Neural cell (in vitro differentiated cells): ENCODE measurements at regions not wholly inside any gene's neighbourhood (a gene's known extent, or its start where the extent isn't known, plus 50 kb on each side); places are given as distances from the start of the nearest gene placed in this dataset.

Source experiments
- H2AFZ ChIP-seq: fragments of 200-600, 300-800 bp; sonication (generic), shearing (Covaris generic); 2 replicates; pipeline ENCODE4 v1.6.0; 2014; ENCODE audit warnings: low read depth, mild to moderate bottlenecking, antibody characterized with exemption, low read length, moderate library complexity
- H3F3A ChIP-seq: fragments of 200-600 bp; shearing (Covaris generic); 2 replicates; pipeline ENCODE4 v1.6.1; 2016; ENCODE audit warnings: mild to moderate bottlenecking, moderate library complexity, mixed read lengths, antibody characterized with exemption, low read length; ENCODE audit not compliant: insufficient read depth, poor library complexity, severe bottlenecking
- H3K27ac ChIP-seq: fragments of 200-600, 300-800 bp; sonication (generic), shearing (Covaris generic); 2 replicates; pipeline ENCODE4 v1.5.1; 2014; ENCODE audit warnings: mild to moderate bottlenecking, low read length, moderate library complexity
- H3K27me3 ChIP-seq: fragments of 300-800, 200-600 bp; sonication (generic), shearing (Covaris generic); 2 replicates; pipeline ENCODE4 v1.6.0; 2014; ENCODE audit warnings: mild to moderate bottlenecking, low read depth, low read length, moderate library complexity; ENCODE audit not compliant: insufficient read depth
- H3K36me3 ChIP-seq: fragments of 300-800, 200-600 bp; sonication (generic), shearing (Covaris generic); 2 replicates; pipeline ENCODE4 v1.5.1; 2014; ENCODE audit warnings: mild to moderate bottlenecking, antibody characterized with exemption, low read length, moderate library complexity; ENCODE audit not compliant: insufficient read depth
- H3K4me2 ChIP-seq: fragments of 300-800, 200-600 bp; sonication (generic), shearing (Covaris generic); 2 replicates; pipeline ENCODE4 v1.6.0; 2014; ENCODE audit warnings: mild to moderate bottlenecking, low read length
- H3K4me3 ChIP-seq: fragments of 300-800, 200-600 bp; sonication (generic), shearing (Covaris generic); 2 replicates; pipeline ENCODE4 v1.5.1; 2014; ENCODE audit warnings: mild to moderate bottlenecking, low read length, moderate library complexity
- H3K79me2 ChIP-seq: fragments of 200-600 bp; shearing (Covaris generic); replicated peaks from 2 replicates; pipeline ENCODE4 v1.6.0; 2014; ENCODE audit warnings: mild to moderate bottlenecking, low read length, moderate library complexity; ENCODE audit not compliant: insufficient read depth
- H3K9ac ChIP-seq: fragments of 300-800, 200-600 bp; sonication (generic), shearing (Covaris generic); 2 replicates; pipeline ENCODE4 v1.6.1; 2016; ENCODE audit warnings: mild to moderate bottlenecking, low read length, mixed read lengths
- H3K9me2 ChIP-seq: fragments of 200-600 bp; shearing (Covaris generic); 2 replicates; pipeline ENCODE4 v1.6.1; 2016; ENCODE audit warnings: mild to moderate bottlenecking, low read length, mixed read lengths; ENCODE audit not compliant: insufficient read depth
- H3K9me3 ChIP-seq: fragments of 200-600, 300-800 bp; sonication (generic), shearing (Covaris generic); 2 replicates; pipeline ENCODE4 v1.6.1; 2016; ENCODE audit warnings: mild to moderate bottlenecking, mixed run types, low read length, moderate library complexity, mixed read lengths
- H4K20me1 ChIP-seq: fragments of 200-600 bp; shearing (Covaris generic); 2 replicates; pipeline ENCODE4 v1.6.1; 2016; ENCODE audit warnings: mild to moderate bottlenecking, mixed run types; ENCODE audit not compliant: insufficient read depth
- EP300 ChIP-seq: fragments of 450-650 bp; conservative IDR thresholded peaks from 2 replicates; pipeline ENCODE4 v1.6.1; 2014; ENCODE audit warnings: antibody characterized with exemption, mild to moderate bottlenecking, moderate library complexity; ENCODE audit not compliant: poor library complexity, severe bottlenecking
- EZH2 ChIP-seq: fragments of 200-600, 300-800 bp; shearing (Covaris generic), sonication (generic); IDR thresholded peaks from 2 replicates; pipeline ENCODE4 v1.6.1; 2014; ENCODE audit warnings: antibody characterized with exemption, low read length, borderline replicate concordance, mild to moderate bottlenecking; ENCODE audit not compliant: insufficient read depth, poor library complexity, severe bottlenecking
- MXI1 ChIP-seq: fragments of 450-650 bp; conservative IDR thresholded peaks from 2 replicates; pipeline ENCODE4 v1.6.1; 2014; ENCODE audit warnings: antibody characterized with exemption, mild to moderate bottlenecking; ENCODE audit not compliant: poor library complexity, severe bottlenecking
- POLR2AphosphoS5 ChIP-seq: IDR thresholded peaks from 2 replicates; pipeline ENCODE4 v1.6.1; 2012
- RAD21 ChIP-seq: fragments of 450-650 bp; conservative IDR thresholded peaks from 2 replicates; pipeline ENCODE4 v1.6.1; 2014; ENCODE audit warnings: antibody characterized with exemption, mild to moderate bottlenecking, moderate library complexity
- SMC3 ChIP-seq: fragments of 450-650 bp; conservative IDR thresholded peaks from 2 replicates; pipeline ENCODE4 v1.6.1; 2014; ENCODE audit warnings: antibody characterized with exemption, mild to moderate bottlenecking, moderate library complexity; ENCODE audit not compliant: poor library complexity
- TAF1 ChIP-seq: IDR thresholded peaks from 2 replicates; pipeline ENCODE4 v1.6.1; 2012; ENCODE audit warnings: low read depth
- TF ChIP-seq, protein P1 (sequence below): fragments of 450-650 bp; IDR thresholded peaks from 2 replicates; pipeline ENCODE4 v1.5.1; 2014; ENCODE audit warnings: antibody characterized with exemption, mild to moderate bottlenecking, moderate library complexity; ENCODE audit not compliant: poor library complexity, severe bottlenecking
- TF ChIP-seq, protein P2 (sequence below): IDR thresholded peaks from 2 replicates; pipeline ENCODE4 v1.6.1; 2012; ENCODE audit warnings: borderline replicate concordance

DNA sequence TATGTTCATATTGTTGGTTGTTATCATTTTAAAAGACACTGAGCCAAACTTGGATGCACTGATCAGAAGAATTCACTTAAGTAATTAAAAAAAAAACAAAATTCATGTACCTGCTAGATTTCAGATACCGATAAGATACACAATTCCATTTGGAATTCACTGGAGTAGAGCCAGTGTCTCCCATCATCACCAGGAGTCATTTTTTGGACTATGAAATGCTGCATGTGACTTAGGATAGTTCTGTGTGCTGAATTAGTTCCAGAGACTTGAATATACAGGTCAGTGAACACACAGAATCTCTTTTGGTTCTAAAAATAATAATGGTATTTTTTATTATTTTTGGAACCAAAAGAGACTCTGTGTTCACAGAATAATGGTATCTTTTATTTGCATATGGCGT, 482.6 kb upstream of the PIK3R1 start:
- Histone ChIP-seq H3K79me2 (no peaks in the 10 kb centered on the region), H3K27ac (no peak overlapping the region)

DNA sequence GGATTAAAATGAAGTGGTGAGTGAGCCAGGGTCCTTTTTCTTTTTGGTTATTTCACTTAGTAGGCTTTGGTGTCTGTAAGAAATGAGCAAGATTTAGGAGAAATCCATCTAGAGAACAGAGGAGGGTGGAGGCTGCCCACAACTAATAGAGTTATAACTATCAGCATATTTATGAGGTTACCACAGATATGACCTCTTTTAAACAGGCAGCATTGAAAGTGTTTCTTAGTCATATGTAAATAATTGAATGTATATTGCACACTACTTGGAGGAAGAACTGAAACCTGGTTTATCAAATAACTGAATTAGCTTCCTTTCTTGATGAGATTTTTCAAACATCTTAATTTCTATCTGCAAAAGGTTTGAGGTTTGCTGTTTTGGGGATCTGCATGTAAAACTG, 483.1 kb upstream of the PIK3R1 start:
- H3K36me3 ChIP-seq = no peaks in the 10 kb centered on the region
- H3K4me2 ChIP-seq = no peak overlapping the region
- H3F3A ChIP-seq = no peaks in the 10 kb centered on the region
- H3K27ac ChIP-seq = no peak overlapping the region
- H2AFZ ChIP-seq = no peak overlapping the region
- no peak overlapping the region for H3K9ac ChIP-seq
- H3K4me3 ChIP-seq = no peak overlapping the region
- TF ChIP-seq TAF1 (no peak), SMC3 (no peak), MXI1 (no peak), EZH2 (no peak), EP300 (no peak), POLR2AphosphoS5 (no peak), RAD21 (no peak)
- TF ChIP-seq, protein P1, sequence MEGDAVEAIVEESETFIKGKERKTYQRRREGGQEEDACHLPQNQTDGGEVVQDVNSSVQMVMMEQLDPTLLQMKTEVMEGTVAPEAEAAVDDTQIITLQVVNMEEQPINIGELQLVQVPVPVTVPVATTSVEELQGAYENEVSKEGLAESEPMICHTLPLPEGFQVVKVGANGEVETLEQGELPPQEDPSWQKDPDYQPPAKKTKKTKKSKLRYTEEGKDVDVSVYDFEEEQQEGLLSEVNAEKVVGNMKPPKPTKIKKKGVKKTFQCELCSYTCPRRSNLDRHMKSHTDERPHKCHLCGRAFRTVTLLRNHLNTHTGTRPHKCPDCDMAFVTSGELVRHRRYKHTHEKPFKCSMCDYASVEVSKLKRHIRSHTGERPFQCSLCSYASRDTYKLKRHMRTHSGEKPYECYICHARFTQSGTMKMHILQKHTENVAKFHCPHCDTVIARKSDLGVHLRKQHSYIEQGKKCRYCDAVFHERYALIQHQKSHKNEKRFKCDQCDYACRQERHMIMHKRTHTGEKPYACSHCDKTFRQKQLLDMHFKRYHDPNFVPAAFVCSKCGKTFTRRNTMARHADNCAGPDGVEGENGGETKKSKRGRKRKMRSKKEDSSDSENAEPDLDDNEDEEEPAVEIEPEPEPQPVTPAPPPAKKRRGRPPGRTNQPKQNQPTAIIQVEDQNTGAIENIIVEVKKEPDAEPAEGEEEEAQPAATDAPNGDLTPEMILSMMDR = no peak
- TF ChIP-seq, protein P2, sequence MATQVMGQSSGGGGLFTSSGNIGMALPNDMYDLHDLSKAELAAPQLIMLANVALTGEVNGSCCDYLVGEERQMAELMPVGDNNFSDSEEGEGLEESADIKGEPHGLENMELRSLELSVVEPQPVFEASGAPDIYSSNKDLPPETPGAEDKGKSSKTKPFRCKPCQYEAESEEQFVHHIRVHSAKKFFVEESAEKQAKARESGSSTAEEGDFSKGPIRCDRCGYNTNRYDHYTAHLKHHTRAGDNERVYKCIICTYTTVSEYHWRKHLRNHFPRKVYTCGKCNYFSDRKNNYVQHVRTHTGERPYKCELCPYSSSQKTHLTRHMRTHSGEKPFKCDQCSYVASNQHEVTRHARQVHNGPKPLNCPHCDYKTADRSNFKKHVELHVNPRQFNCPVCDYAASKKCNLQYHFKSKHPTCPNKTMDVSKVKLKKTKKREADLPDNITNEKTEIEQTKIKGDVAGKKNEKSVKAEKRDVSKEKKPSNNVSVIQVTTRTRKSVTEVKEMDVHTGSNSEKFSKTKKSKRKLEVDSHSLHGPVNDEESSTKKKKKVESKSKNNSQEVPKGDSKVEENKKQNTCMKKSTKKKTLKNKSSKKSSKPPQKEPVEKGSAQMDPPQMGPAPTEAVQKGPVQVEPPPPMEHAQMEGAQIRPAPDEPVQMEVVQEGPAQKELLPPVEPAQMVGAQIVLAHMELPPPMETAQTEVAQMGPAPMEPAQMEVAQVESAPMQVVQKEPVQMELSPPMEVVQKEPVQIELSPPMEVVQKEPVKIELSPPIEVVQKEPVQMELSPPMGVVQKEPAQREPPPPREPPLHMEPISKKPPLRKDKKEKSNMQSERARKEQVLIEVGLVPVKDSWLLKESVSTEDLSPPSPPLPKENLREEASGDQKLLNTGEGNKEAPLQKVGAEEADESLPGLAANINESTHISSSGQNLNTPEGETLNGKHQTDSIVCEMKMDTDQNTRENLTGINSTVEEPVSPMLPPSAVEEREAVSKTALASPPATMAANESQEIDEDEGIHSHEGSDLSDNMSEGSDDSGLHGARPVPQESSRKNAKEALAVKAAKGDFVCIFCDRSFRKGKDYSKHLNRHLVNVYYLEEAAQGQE = no peak
- H3K9me2 ChIP-seq = no peaks in the 10 kb centered on the region
- no peaks in the 10 kb centered on the region for H3K27me3 ChIP-seq
- H3K9me3 ChIP-seq = no peaks in the 10 kb centered on the region
- H4K20me1 ChIP-seq = no peaks in the 10 kb centered on the region
- H3K79me2 ChIP-seq = no peaks in the 10 kb centered on the region

More for the DNA sequence above, 482.6 kb upstream of the PIK3R1 start:
- no peaks in the 10 kb centered on the region for H3F3A ChIP-seq
- H3K9me3 ChIP-seq = no peaks in the 10 kb centered on the region
- H3K4me3 ChIP-seq = no peak overlapping the region
- no peak overlapping the region for H3K9ac ChIP-seq
- H3K36me3 ChIP-seq = no peaks in the 10 kb centered on the region
- no peak for TF ChIP-seq MXI1
- no peak for TF ChIP-seq RAD21
- TF ChIP-seq POLR2AphosphoS5 = no peak
- TF ChIP-seq, protein P2 = no peak
- TF ChIP-seq TAF1 = no peak
- no peak for TF ChIP-seq EZH2
- no peak for TF ChIP-seq EP300
- TF ChIP-seq SMC3 = no peak
- TF ChIP-seq, protein P1 = no peak
- H3K4me2 ChIP-seq = no peak overlapping the region
- H2AFZ ChIP-seq = no peak overlapping the region
- no peaks in the 10 kb centered on the region for H3K9me2 ChIP-seq
- H4K20me1 ChIP-seq = no peaks in the 10 kb centered on the region
- H3K27me3 ChIP-seq = no peaks in the 10 kb centered on the region
